ENCODE measurements at regions not wholly inside any gene's neighbourhood (a gene's known extent, or its start where the extent isn't known, plus 50 kb on each side); places are given as distances from the start of the nearest gene placed in this dataset.

DNA sequence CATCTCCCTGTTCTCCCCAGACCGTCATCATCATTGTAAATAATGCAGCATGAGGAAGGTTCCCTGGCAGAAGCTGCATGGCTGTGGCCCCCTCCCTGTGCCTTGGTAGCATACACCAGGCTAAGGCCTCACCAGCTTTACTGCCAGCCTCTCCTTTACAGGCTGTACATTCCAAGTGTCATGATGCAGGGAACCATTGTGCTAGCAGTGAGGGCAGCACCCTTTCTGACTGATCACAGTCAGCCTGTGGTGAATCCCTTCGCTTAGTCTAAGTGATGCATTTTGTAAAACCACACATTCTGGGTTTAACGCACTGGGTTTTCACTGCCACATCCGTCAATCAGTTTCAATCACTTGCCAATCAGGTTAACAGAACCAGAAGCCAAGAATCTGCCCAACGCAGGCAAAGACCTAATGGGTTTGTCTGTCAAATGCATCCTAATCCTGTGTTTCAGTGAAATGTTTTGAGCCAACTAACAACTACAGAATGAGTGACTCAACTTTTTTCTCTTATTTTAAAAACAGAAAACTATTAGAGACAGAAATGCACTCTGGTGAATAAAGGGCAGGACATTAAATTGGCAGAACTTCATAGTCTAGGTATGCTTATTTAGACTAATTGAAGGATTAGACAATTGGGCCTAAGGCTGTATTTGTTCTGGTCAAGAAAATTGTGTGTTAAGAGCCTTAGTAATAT lies 225.9 kb upstream of the DPH6 start:
- no peak for DNase-seq (ENCODE audit: low read depth in 2 of 2)

DNA sequence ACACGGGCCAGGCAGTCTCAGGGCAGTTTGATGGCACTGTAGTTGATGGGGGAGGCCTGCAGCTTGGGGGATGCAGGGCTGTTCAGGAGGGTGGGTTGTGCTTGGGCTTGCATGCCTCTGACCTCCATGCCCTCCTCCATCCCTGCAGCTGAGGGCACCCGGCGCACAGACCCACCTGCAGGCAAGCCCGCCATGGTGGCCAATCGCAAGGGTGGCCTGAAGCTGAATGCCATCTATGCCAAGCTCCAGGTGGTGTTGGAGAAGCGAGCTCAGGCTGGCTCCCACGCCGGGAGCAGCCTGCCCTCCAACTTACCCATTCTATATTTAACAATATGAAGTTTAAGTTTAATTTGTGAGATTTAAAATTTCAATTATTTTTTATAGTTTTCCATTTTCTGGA lies 228.7 kb upstream of the DPH6 start:
- no peak for DNase-seq (ENCODE audit: low read depth in 2 of 2)

- no peak for DNase-seq (ENCODE audit: low read depth in 2 of 2)
Measured at GRCh38 chr15:35775471-35775870, 229.5 kb upstream of the DPH6 start.

GRCh38 chr15:35777061-35777460 lies 231.1 kb upstream of the DPH6 start:
- DNase-seq (ENCODE audit: low read depth in 2 of 2): no peak

GRCh38 chr15:35783203-35783602 lies 237.2 kb upstream of the DPH6 start:
- no peak for DNase-seq (ENCODE audit: low read depth in 2 of 2)

GRCh38 chr15:35784745-35785144 lies 238.8 kb upstream of the DPH6 start:
- DNase-seq (ENCODE audit: low read depth in 2 of 2): no peak

DNA sequence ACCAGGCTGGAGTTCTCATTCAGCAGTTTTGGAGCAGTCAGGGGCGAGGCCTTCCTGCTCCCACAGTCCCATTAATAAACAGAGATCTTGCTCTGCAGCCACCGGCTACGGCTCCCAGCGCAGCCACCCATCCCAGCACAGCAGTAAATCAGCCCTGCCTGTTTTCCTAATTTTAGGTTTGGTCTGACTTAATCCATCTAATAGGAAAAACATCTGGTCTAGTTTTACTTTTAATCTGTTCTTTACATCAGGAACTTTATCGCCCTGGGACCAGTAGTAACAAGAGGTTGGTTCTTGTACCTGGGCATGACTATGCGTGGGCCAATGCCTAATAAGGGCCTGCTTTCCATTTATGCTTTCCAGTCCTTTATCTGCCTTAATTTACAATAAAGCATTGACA lies 264.0 kb upstream of the DPH6 start:
- DNase-seq (ENCODE audit: low read depth in 2 of 2): no peak

DNA sequence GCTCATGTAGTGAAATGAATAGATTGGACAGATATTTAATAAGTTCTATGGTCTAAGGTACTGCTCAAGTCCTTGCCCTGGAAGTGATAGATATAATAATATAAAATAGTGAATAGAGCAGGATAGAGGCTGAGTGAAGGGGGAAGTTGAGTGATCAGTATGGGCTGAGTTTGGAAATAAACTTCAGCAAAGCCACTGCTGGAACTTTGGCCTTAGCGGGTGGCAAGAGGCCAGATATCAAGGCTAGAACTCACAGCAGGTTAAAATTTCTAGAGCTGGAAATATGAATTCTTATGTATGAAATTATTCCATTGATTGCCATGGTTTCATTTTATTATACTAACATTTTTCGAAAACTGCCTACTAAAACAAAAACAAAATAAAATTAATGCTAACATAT lies 267.6 kb upstream of the DPH6 start:
- no peak for DNase-seq (ENCODE audit: low read depth in 2 of 2)

- no peak for DNase-seq (ENCODE audit: low read depth in 2 of 2)
Measured at GRCh38 chr15:35818846-35819245, 272.9 kb upstream of the DPH6 start.

DNA sequence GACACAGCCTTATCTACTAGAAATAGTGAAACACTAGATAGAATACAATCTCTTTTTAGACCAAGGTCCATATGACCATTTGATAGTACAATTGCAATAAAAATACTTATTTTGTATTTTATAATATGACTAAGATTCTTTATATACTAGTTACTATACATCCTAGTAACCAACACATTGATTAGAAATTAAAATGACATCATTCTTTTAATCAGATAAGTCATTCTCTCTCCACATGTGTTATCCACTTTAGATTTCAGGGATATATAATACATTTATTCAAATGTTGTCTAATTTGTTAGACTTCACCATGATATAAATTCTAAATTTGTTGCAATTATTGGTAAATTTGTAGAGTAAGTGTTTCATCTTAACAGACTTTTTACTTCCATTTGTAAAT lies 276.2 kb upstream of the DPH6 start:
- no peak for DNase-seq (ENCODE audit: low read depth in 2 of 2)

DNA sequence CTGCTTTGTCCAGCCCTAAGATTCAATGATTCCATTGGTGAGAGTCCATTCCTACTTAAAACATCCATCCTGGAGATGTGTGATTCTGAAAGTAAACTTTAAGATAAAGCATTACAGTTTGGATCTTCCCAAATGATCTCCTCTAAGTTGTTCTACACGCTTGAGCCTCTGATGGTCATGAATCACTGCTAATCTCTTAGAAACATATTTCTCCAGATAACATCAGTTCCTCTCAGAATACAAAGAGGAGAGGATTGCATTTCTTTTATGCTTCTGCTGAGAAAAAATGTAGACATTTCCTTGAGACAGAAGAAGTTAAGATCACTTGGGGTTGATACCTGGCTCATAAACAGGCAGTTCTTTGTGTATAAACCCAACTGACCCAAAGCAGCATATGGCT lies 281.2 kb upstream of the DPH6 start:
- no peak for DNase-seq (ENCODE audit: low read depth in 2 of 2)

GRCh38 chr15:35827911-35828310 lies 281.9 kb upstream of the DPH6 start:
- no peak for DNase-seq (ENCODE audit: low read depth in 2 of 2)

DNA sequence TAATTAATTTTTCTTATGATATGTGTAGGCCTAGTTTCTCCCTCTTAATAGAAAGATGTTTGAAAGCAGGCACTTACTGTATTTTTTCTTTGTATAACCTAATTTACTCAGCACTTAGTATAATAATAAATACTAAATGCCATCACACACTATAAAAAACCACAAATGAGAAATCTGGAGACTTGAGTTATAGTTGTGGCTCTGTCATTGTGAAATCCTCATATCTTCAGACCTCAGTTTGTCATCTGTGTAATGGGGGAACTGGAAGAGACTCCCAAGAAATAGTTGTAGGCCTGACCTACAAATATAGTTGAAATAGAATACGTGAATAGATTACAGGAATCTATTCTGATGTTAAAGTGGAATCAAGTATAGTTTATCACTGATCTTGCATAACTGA lies 287.6 kb upstream of the DPH6 start:
- DNase-seq (ENCODE audit: low read depth in 2 of 2): no peak

GRCh38 chr15:35834216-35834830 lies 288.4 kb upstream of the DPH6 start:
- no peak for DNase-seq (ENCODE audit: low read depth in 2 of 2)

- no peak for DNase-seq (ENCODE audit: low read depth in 2 of 2)
Measured at GRCh38 chr15:35834866-35835265, 288.9 kb upstream of the DPH6 start.

DNA sequence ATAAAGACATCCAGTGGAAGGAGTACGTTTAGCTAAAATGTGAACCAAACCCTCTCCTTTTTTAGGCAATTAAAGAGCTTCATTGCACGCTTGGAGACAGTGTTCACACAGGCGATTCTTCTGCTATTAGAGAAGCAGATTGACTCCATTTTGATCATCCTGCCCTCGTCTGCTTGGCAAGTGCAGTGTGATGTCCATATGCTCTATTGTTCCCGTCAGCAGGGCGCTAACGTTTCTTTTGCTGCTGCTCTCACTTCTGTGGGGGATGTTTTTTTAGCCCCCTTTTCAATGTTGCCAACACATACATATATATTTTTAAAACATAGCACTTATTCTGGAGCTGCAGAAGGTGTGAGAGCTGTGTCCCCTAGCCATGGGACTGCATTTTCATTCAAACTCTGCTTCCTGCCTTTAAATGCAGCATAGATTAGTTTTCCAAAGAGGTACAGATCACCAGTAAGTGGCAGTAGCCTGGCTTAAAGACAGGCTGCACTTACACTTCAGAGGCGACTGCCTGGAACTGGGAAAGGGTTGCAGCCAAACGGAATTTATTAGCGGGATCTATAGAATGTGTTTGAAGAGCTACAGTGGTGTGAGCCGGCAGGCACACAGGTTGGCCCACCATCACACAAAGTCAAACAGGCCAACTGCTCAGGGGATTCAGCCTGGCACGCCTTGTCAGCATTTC lies 292.6 kb upstream of the DPH6 start:
- DNase-seq (ENCODE audit: low read depth in 2 of 2): no peak

DNA sequence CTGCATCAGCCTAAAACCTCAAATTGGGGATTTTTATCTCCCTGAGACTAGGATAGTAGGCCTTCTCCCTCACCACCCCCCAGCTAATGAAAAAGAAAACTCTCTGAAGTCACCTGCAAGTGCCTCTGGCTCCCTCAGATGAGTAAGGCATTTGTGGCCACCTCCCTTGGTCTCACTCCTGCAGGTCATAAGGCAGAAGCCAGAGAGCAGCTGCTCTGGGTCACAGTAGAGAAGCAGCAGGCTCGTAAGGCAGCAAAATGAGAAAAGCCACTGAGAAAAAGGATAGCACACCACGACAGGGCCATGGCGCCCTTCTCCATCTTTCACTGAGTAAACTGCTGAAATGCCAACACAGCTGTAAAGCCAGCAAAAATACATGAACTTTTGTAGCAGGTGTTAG lies 296.7 kb upstream of the DPH6 start:
- no peak for DNase-seq (ENCODE audit: low read depth in 2 of 2)

DNA sequence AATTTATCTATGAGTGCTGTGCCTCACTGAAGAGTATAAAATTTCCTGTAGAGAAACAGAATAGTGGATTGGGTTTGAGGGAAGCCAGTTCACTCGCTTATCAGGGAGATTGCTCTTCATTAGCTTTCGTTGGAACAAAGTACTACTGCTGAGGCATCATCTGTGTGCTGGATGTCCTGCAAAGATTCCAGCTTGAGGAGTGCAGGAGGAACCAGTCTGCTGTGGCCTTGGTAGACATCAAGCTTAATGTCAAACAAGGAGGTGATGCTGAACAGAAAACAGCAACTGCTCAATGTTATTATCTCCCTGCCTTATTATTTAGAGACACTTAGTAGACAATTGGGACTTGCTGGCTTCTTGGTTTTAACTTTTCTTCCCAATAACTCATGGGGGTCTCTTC lies 297.5 kb upstream of the DPH6 start:
- DNase-seq (ENCODE audit: low read depth in 2 of 2): no peak

GRCh38 chr15:35850284-35850683 lies 304.3 kb upstream of the DPH6 start:
- no peak for DNase-seq (ENCODE audit: low read depth in 2 of 2)

DNA sequence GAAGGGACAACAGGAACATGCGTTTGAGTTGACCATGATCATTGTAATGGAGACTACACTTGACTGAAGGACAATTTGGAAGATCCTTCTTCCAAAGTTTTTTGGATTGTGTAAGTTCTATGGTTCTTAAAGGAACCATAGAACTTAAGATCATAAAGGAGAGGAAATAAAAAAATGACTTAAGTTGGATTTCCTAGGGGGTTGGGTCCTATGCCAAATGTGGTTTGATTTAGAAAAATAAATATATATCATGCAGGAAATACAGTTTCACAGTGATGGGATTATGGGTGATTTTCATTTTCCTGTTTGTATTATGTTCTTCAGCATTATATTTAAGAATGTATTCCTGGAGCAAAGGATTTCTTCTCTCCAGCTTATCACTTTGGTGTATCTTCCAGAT lies 305.5 kb upstream of the DPH6 start:
- no peak for DNase-seq (ENCODE audit: low read depth in 2 of 2)

DNA sequence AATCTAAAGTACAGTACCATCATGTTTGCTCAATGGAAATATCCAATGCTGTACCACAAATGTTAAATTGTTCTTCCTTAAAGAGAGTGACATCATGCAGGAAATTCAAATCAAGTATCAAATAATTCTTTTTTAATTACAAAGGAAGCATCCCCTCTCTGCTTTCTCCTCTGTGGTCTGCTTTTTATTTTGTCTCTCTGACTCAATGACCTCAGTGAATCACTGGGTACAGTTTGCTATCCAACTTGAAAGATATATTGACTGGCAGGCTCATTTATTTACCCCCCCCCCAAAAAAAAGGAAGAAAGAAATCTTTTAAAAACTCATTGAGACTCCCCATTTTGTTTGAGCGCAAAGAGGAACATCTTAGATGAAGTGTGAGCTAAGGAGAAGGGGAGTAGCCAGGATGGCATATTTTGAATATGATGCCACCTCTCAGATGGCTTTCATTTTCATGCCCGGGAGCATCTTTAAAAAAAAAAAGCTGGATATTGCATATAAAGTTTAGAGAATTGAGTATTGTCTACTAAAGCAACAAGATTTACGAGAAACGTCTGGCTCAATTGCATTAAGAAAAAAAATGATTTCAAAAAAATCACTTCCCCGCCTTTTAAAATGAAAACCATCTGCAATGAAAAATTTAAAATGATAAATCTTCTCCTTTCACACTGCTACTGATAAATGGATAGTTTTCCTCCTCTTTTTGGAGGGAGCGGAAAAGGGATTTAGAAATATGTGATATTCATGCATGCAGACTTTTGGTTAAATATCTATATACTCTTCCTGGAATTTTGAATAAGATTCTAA lies 307.1 kb upstream of the DPH6 start:
- DNase-seq (ENCODE audit: low read depth in 2 of 2): no peak

GRCh38 chr15:35854316-35854715 lies 308.4 kb upstream of the DPH6 start:
- DNase-seq (ENCODE audit: low read depth in 2 of 2): no peak

Data from stimulated activated CD8-positive, alpha-beta memory T cell treated with anti-CD3 and anti-CD28 coated beads, Interleukin-2, amount 100 ng/mL, for 48 hours (primary cell).